ENCODE measurements at regions not wholly inside any gene's neighbourhood (a gene's known extent, or its start where the extent isn't known, plus 50 kb on each side); places are given as distances from the start of the nearest gene placed in this dataset.

- no peak overlapping the region for H3K18ac ChIP-seq (ENCODE audit: insufficient read length, low read depth, low read length)
- no peak overlapping the region for H2AK5ac ChIP-seq (ENCODE audit: insufficient read length, low read length)
- H3K4me1 Mint-ChIP-seq = no peaks in the 10 kb centered on the region
- no peak overlapping the region for H2AFZ ChIP-seq (ENCODE audit: low read length)
- no peaks in the 10 kb centered on the region for H4K20me1 ChIP-seq (ENCODE audit: control insufficient read depth, insufficient read depth, insufficient read length)
- H4K91ac ChIP-seq (ENCODE audit: insufficient read length, low read depth, low read length) = no peak overlapping the region
- no peak overlapping the region for H3K4me3 Mint-ChIP-seq
- H3K79me1 ChIP-seq (ENCODE audit: insufficient read depth, low read depth, low read length, poor library complexity, severe bottlenecking) = no peaks in the 10 kb centered on the region
- H2BK5ac ChIP-seq (ENCODE audit: insufficient read length, low read length) = no peak overlapping the region
- H3K27me3 ChIP-seq (ENCODE audit: insufficient read depth, low read length) = no peaks in the 10 kb centered on the region
- H3K23ac ChIP-seq (ENCODE audit: insufficient read length, low read depth, low read length) = no peak overlapping the region
- no peak overlapping the region for H2BK12ac ChIP-seq (ENCODE audit: insufficient read length, low read depth, low read length)
- no peak overlapping the region for H3K14ac ChIP-seq (ENCODE audit: insufficient read depth, low read length)
- H3K4me2 ChIP-seq (ENCODE audit: insufficient read depth, insufficient read length, low read length) = no peak overlapping the region
- no peak overlapping the region for H3K56ac ChIP-seq (ENCODE audit: insufficient read length, low read depth, low read length)
- no peak overlapping the region for H3K27ac Mint-ChIP-seq
- no peak for TF ChIP-seq CTCF (conservative IDR thresholded peaks at IDR 0.05)
- no peaks in the 10 kb centered on the region; the same call in 1 of the 2 replicates for H3K4me1 ChIP-seq (ENCODE audit: insufficient read depth, low read length)
- H3K27me3 Mint-ChIP-seq (ENCODE audit: low read depth) = peaks cover 4% of the 10 kb centered on the region
- no peak overlapping the region for H4K5ac ChIP-seq (ENCODE audit: insufficient read length, low read depth, low read length)
- H3K23me2 ChIP-seq (ENCODE audit: insufficient read length, low read depth, low read length, poor library complexity, severe bottlenecking) = no peaks in the 10 kb centered on the region
- H3K36me3 Mint-ChIP-seq (ENCODE audit: insufficient read depth in 1 of 3, low read depth in 3 of 3) = peaks cover 5 to 14% (median 8%) of the 10 kb centered on the region in 3 experiments
- peaks cover 2% of the 10 kb centered on the region; the same call in 1 of the 2 replicates for H3K79me2 ChIP-seq (ENCODE audit: insufficient read depth, low read length)
- H2BK15ac ChIP-seq (ENCODE audit: low read depth, low read length) = no peak overlapping the region
- no peak overlapping the region for H2BK20ac ChIP-seq (ENCODE audit: low read depth, low read length, poor library complexity, severe bottlenecking)
- no peak overlapping the region for H3K4ac ChIP-seq (ENCODE audit: low read depth, low read length)
- peaks cover 60 to 76% of the 10 kb centered on the region in 2 experiments for H3K9me3 Mint-ChIP-seq
- H3K27ac ChIP-seq (ENCODE audit: insufficient read length, low read depth, low read length) = no peak overlapping the region
- H3K9me3 ChIP-seq (ENCODE audit: control insufficient read depth, low read depth, low read length) = no peaks in the 10 kb centered on the region
- WGBS (ENCODE audit: extremely low coverage, insufficient read length, low lambda C conversion rate) = no CpG with 5 or more reads among the region's 5 CpGs
- no peak overlapping the region for H2BK120ac ChIP-seq (ENCODE audit: low read depth, low read length, poor library complexity, severe bottlenecking)
- DNase-seq = no peak
- H4K8ac ChIP-seq (replicated peaks; ENCODE audit: insufficient read length, low read depth, low read length) = no peak overlapping the region
- no peak overlapping the region for H3T11ph ChIP-seq (ENCODE audit: low read length)
- no peak overlapping the region for H3K9ac ChIP-seq (ENCODE audit: extremely low read depth, insufficient read length, low read length)
Measured at GRCh38 chrX:39704590-39704989, 393.2 kb downstream of the BCOR start.

Data from H9 (cell line).